ENCODE measurements at regions not wholly inside any gene's neighbourhood (a gene's known extent, or its start where the extent isn't known, plus 50 kb on each side); places are given as distances from the start of the nearest gene placed in this dataset.
"Not testable (repeated sequence)": the region's sequence is repeated elsewhere in the genome, so short reads cannot be mapped to it uniquely, and the experiment has no call there.

GRCh38 chr3:195638456-195638855 is 54.7 kb upstream of the APOD start:
- H3K36me3 Mint-ChIP-seq, H3K4me1 Mint-ChIP-seq, H3K4me3 Mint-ChIP-seq, H3K9me3 Mint-ChIP-seq, H3K27me3 Mint-ChIP-seq, H3K27ac Mint-ChIP-seq: not testable (repeated sequence)

- peak overlapping the region in 3 of 4 donors; percentile 13 to 89 (median 54) for H3K4me3 Mint-ChIP-seq
- not testable (repeated sequence) for H3K4me1 Mint-ChIP-seq, H3K27me3 Mint-ChIP-seq, H3K36me3 Mint-ChIP-seq, H3K9me3 Mint-ChIP-seq
- peak overlapping the region in 2 of 3 donors; percentile 73 to 88 for H3K27ac Mint-ChIP-seq
Measured at GRCh38 chr3:195637473-195638233, 53.9 kb upstream of the APOD start.

- peak overlapping the region in 2 of 3 donors; percentile 73 to 88 for H3K27ac Mint-ChIP-seq
- H3K9me3 Mint-ChIP-seq = not testable (repeated sequence)
- H3K4me3 Mint-ChIP-seq = peak overlapping the region in 3 of 4 donors; percentile 13 to 89 (median 54)
Measured at GRCh38 chr3:195637011-195637410, 53.3 kb upstream of the APOD start.

GRCh38 chr3:195635898-195636685 is 52.4 kb upstream of the APOD start:
- H3K9me3 Mint-ChIP-seq = not testable (repeated sequence)
- H3K27ac Mint-ChIP-seq = peak overlapping the region in 1 of 3 donors; percentile 86
- H3K4me3 Mint-ChIP-seq = peak overlapping the region in 3 of 4 donors; percentile 46 to 89 (median 55)

More at GRCh38 chr3:195637011-195637410, 53.3 kb upstream of the APOD start:
- not testable (repeated sequence) for H3K27me3 Mint-ChIP-seq, H3K4me1 Mint-ChIP-seq, H3K36me3 Mint-ChIP-seq

GRCh38 chr3:195635262-195635873 is 51.6 kb upstream of the APOD start:
- not testable (repeated sequence) for H3K4me3 Mint-ChIP-seq, H3K4me1 Mint-ChIP-seq, H3K9me3 Mint-ChIP-seq, H3K36me3 Mint-ChIP-seq, H3K27ac Mint-ChIP-seq, H3K27me3 Mint-ChIP-seq

More at GRCh38 chr3:195635898-195636685, 52.4 kb upstream of the APOD start:
- not testable (repeated sequence) for H3K4me1 Mint-ChIP-seq, H3K27me3 Mint-ChIP-seq, H3K36me3 Mint-ChIP-seq

GRCh38 chr3:195634426-195635261 is 50.9 kb upstream of the APOD start:
- H3K36me3 Mint-ChIP-seq, H3K4me1 Mint-ChIP-seq, H3K27ac Mint-ChIP-seq, H3K27me3 Mint-ChIP-seq, H3K9me3 Mint-ChIP-seq: not testable (repeated sequence)
- H3K4me3 Mint-ChIP-seq = peak overlapping the region in 1 of 4 donors; percentile 63

All from IgD-negative memory B cell (primary cell).